Mammary epithelial cell (primary cell): ENCODE measurements at regions not wholly inside any gene's neighbourhood (a gene's known extent, or its start where the extent isn't known, plus 50 kb on each side); places are given as distances from the start of the nearest gene placed in this dataset.

Experiments
- CTCF ChIP-seq, 2 donors: IDR thresholded peaks in 1 of 2; conservative IDR thresholded peaks in 1 of 2; 2 replicates each; pipeline ENCODE4 v1.5.1; 2011 to 2012; ENCODE audit warnings: inconsistent platforms in 2 of 2, low read length in 2 of 2, mild to moderate bottlenecking in 2 of 2, control low read depth in 1 of 2, low read depth in 1 of 2; ENCODE audit not compliant: insufficient read depth in 1 of 2; ENCODE audit errors: extremely low read depth in 1 of 2
- EZH2 ChIP-seq: IDR thresholded peaks from 2 replicates; pipeline ENCODE4 v1.6.1; 2012; ENCODE audit warnings: low read length, inconsistent platforms, borderline replicate concordance

GRCh38 chr20:60338556-60338955, 380.3 kb downstream of the CDH26 start:
- TF ChIP-seq CTCF (conservative IDR thresholded peaks at IDR 0.05 in 1 of 2, IDR thresholded peaks at IDR 0.05 in 1 of 2; ENCODE audit: extremely low read depth in 1 of 2, insufficient read depth in 1 of 2, low read depth in 1 of 2, low read length in 2 of 2), result no peak
- TF ChIP-seq EZH2, result no peak
